ENCODE measurements at regions not wholly inside any gene's neighbourhood (a gene's known extent, or its start where the extent isn't known, plus 50 kb on each side); places are given as distances from the start of the nearest gene placed in this dataset.

- intact Hi-C loops (cut with micrococcal nuclease; ENCODE audit: unreplicated experiment) (no loop called here), in situ Hi-C loops (cut with HindIII; ENCODE audit: extremely low pct_ligation_motif_present, low pct_unique_long_range_greater_than_20kb) (no loop called here)
- H3K36me3 ChIP-seq (replicated peaks in 1 of 2; ENCODE audit: control insufficient read depth in 1 of 2, insufficient read depth in 2 of 2, low read length in 2 of 2) = no peaks in the 10 kb centered on the region
- no peaks in the 10 kb centered on the region for H4K20me1 ChIP-seq (ENCODE audit: insufficient read depth, low read length)
- DNase-seq (ENCODE audit: low spot score) (no peak), ATAC-seq (no peak), FAIRE-seq (no peak)
- H3K79me2 ChIP-seq (ENCODE audit: insufficient read depth, low read length) = no peaks in the 10 kb centered on the region
- no peak overlapping the region for H3K4me3 ChIP-seq (replicated peaks in 1 of 3; ENCODE audit: insufficient read depth in 1 of 3, low read depth in 2 of 3, low read length in 3 of 3)
- POLR2A ChIA-PET = no interaction called here
- H3K9ac ChIP-seq (ENCODE audit: insufficient read depth, low read depth, low read length) = no peak overlapping the region
- H2AFZ ChIP-seq (ENCODE audit: low read length) = no peak overlapping the region
- no peaks in the 10 kb centered on the region for H3K4me1 ChIP-seq (ENCODE audit: insufficient read depth, low read length)
- TF ChIP-seq WIZ (CRISPR knock-in tag; IDR thresholded peaks at IDR 0.05) = no peak
- no peak for TF ChIP-seq ZNF24 (IDR thresholded peaks at IDR 0.05)
- no peak for TF ChIP-seq BATF2 (CRISPR knock-in tag; IDR thresholded peaks at IDR 0.05)
- TF ChIP-seq MLX (CRISPR knock-in tag; IDR thresholded peaks at IDR 0.05) = no peak
- no peak for TF ChIP-seq TGIF2 (CRISPR knock-in tag; IDR thresholded peaks at IDR 0.05)
- TF ChIP-seq PHF21A (CRISPR knock-in tag; IDR thresholded peaks at IDR 0.05) = no peak
- no peak for TF ChIP-seq CHD4 (IDR thresholded peaks at IDR 0.05; ENCODE audit: borderline replicate concordance, low read length)
- no peak for TF ChIP-seq RORA (CRISPR knock-in tag; IDR thresholded peaks at IDR 0.05)
- no peak overlapping the region for H3K4me2 ChIP-seq (ENCODE audit: low read depth, low read length)
- H3K27ac ChIP-seq (ENCODE audit: extremely low read length, insufficient read depth, low read length) = no peak overlapping the region
- 95% methylated on average over 4 of the region's 4 CpGs for WGBS (ENCODE audit: low lambda C conversion rate)
- CTCF ChIA-PET (ENCODE audit: low intra/inter-chr PET ratio, low total read pairs) = no interaction called here
- H3K27me3 ChIP-seq (ENCODE audit: control insufficient read depth in 1 of 2, insufficient read depth in 2 of 2, low read length in 2 of 2) = no peaks in the 10 kb centered on the region
- no peaks in the 10 kb centered on the region for H3K9me3 ChIP-seq (ENCODE audit: low read length)
- BruUV-seq (replicated peaks) = no TSS peak
Observed at GRCh38 chr5:93821891-93822415, 80.6 kb upstream of the POU5F2 start.

- Histone ChIP-seq H3K9me3 (ENCODE audit: low read length) (no peaks in the 10 kb centered on the region), H3K4me3 (replicated peaks in 1 of 3; ENCODE audit: insufficient read depth in 1 of 3, low read depth in 2 of 3, low read length in 3 of 3) (no peak overlapping the region), H3K27me3 (ENCODE audit: control insufficient read depth in 1 of 2, insufficient read depth in 2 of 2, low read length in 2 of 2) (no peaks in the 10 kb centered on the region), H3K79me2 (ENCODE audit: insufficient read depth, low read length) (no peaks in the 10 kb centered on the region), H3K36me3 (replicated peaks in 1 of 2; ENCODE audit: control insufficient read depth in 1 of 2, insufficient read depth in 2 of 2, low read length in 2 of 2) (no peaks in the 10 kb centered on the region), H2AFZ (ENCODE audit: low read length) (no peak overlapping the region), H3K4me1 (ENCODE audit: insufficient read depth, low read length) (no peaks in the 10 kb centered on the region), H3K9ac (ENCODE audit: insufficient read depth, low read depth, low read length) (no peak overlapping the region), H3K27ac (ENCODE audit: extremely low read length, insufficient read depth, low read length) (no peak overlapping the region), H4K20me1 (ENCODE audit: insufficient read depth, low read length) (no peaks in the 10 kb centered on the region), H3K4me2 (ENCODE audit: low read depth, low read length) (no peak overlapping the region)
- DNase-seq (ENCODE audit: low spot score) = no peak
- intact Hi-C loops (cut with micrococcal nuclease; ENCODE audit: unreplicated experiment) (no loop called here), in situ Hi-C loops (cut with HindIII; ENCODE audit: extremely low pct_ligation_motif_present, low pct_unique_long_range_greater_than_20kb) (no loop called here)
- BruUV-seq (replicated peaks) = no TSS peak
- ChIA-PET POLR2A (no interaction called here), CTCF (ENCODE audit: low intra/inter-chr PET ratio, low total read pairs) (no interaction called here)
- 94% methylated on average over 1 of the region's 1 CpG for WGBS (ENCODE audit: low lambda C conversion rate)
- no peak for FAIRE-seq
- no peak for ATAC-seq
- no peak for TF ChIP-seq RAD21 (CRISPR knock-in tag; IDR thresholded peaks at IDR 0.05)
- no peak for TF ChIP-seq HBP1 (CRISPR knock-in tag; IDR thresholded peaks at IDR 0.05; ENCODE audit: low read depth)
- no peak for TF ChIP-seq ZNF607 (CRISPR knock-in tag; IDR thresholded peaks at IDR 0.05; ENCODE audit: borderline replicate concordance)
- TF ChIP-seq GABPB1 (CRISPR knock-in tag; IDR thresholded peaks at IDR 0.05) = no peak
Observed at GRCh38 chr5:93819668-93820067, 78.3 kb upstream of the POU5F2 start.

Measured in HepG2 (cell line).